ENCODE measurements at regions not wholly inside any gene's neighbourhood (a gene's known extent, or its start where the extent isn't known, plus 50 kb on each side); places are given as distances from the start of the nearest gene placed in this dataset.

GRCh38 chr19:56983171-56983570 is 136.6 kb upstream of the USP29 start:
- Histone ChIP-seq H4K20me1 (ENCODE audit: low read depth) (no peaks in the 10 kb centered on the region), H3K79me2 (ENCODE audit: low read depth) (no peaks in the 10 kb centered on the region), H3K4me1 (no peaks in the 10 kb centered on the region), H3K9ac (no peak overlapping the region), H3K27ac (no peak overlapping the region), H2AFZ (replicated peaks) (no peak overlapping the region), H3K9me3 (ENCODE audit: low read depth) (peaks cover 15% of the 10 kb centered on the region), H3F3A (ENCODE audit: low read depth) (no peaks in the 10 kb centered on the region), H3K4me2 (no peak overlapping the region), H3K36me3 (no peaks in the 10 kb centered on the region), H3K27me3 (no peaks in the 10 kb centered on the region), H3K4me3 (no peak overlapping the region)
- Mint-ChIP-seq H3K9me3 (peaks cover 68% of the 10 kb centered on the region), H3K27me3 (ENCODE audit: insufficient read depth, low read depth) (peaks cover 2% of the 10 kb centered on the region), H3K36me3 (peaks cover 3% of the 10 kb centered on the region), H3K27ac (no peak overlapping the region), H3K4me3 (no peak overlapping the region), H3K4me1 (no peaks in the 10 kb centered on the region)
- no peak for TF ChIP-seq EZH2phosphoT487 (IDR thresholded peaks at IDR 0.05)
- DNase-seq (ENCODE audit: low spot score) = no peak

DNA sequence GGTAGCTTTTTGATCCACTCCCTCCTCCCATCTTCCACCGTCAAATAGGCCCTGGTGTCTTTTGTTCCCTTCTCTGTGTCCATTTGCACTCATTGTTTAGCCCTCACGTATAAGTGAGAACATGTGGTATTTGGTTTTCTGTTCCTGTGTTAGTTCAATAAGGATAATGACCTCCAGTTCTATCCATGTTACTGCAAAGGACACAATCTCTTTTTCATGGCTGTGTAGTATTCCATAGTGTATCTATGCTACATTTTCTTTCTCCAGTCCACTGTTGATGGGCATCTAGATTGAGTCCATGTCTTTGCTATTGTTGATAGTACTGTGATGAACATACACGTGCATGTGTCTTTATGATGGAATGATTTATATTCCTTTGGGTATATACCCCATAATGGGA is 136.0 kb upstream of the USP29 start:
- Histone ChIP-seq H3K36me3 (no peaks in the 10 kb centered on the region), H3K4me1 (no peaks in the 10 kb centered on the region), H3K27me3 (no peaks in the 10 kb centered on the region), H3K4me3 (no peak overlapping the region), H4K20me1 (ENCODE audit: low read depth) (no peaks in the 10 kb centered on the region), H3K9ac (no peak overlapping the region), H3F3A (ENCODE audit: low read depth) (no peaks in the 10 kb centered on the region), H2AFZ (replicated peaks) (no peak overlapping the region), H3K9me3 (ENCODE audit: low read depth) (peaks cover 16% of the 10 kb centered on the region), H3K4me2 (no peak overlapping the region), H3K27ac (no peak overlapping the region), H3K79me2 (ENCODE audit: low read depth) (no peaks in the 10 kb centered on the region)
- DNase-seq (ENCODE audit: low spot score) = no peak
- peaks cover 71% of the 10 kb centered on the region for H3K9me3 Mint-ChIP-seq
- peaks cover 2% of the 10 kb centered on the region for H3K27me3 Mint-ChIP-seq (ENCODE audit: insufficient read depth, low read depth)
- no peak overlapping the region for H3K4me3 Mint-ChIP-seq
- TF ChIP-seq EZH2phosphoT487 (IDR thresholded peaks at IDR 0.05) (no peak), EZH2 (IDR thresholded peaks at IDR 0.05) (no peak), CTCF (IDR thresholded peaks at IDR 0.05) (no peak)
- no peak overlapping the region for H3K27ac Mint-ChIP-seq
- H3K36me3 Mint-ChIP-seq = peaks cover 3% of the 10 kb centered on the region
- H3K4me1 Mint-ChIP-seq = no peaks in the 10 kb centered on the region

- peaks cover 18% of the 10 kb centered on the region for H3K9me3 ChIP-seq (ENCODE audit: low read depth)
- H3K27ac ChIP-seq = no peak overlapping the region
- no peaks in the 10 kb centered on the region for H4K20me1 ChIP-seq (ENCODE audit: low read depth)
- H3F3A ChIP-seq (ENCODE audit: low read depth) = no peaks in the 10 kb centered on the region
- H3K27me3 Mint-ChIP-seq (ENCODE audit: insufficient read depth, low read depth) = peaks cover 6% of the 10 kb centered on the region
- H3K4me3 Mint-ChIP-seq = no peak overlapping the region
- no peak overlapping the region for H2AFZ ChIP-seq (replicated peaks)
- H3K27ac Mint-ChIP-seq = no peak overlapping the region
- no peaks in the 10 kb centered on the region for H3K4me1 Mint-ChIP-seq
- H3K36me3 Mint-ChIP-seq = peaks cover 7% of the 10 kb centered on the region
- DNase-seq (ENCODE audit: low spot score) = no peak
- H3K79me2 ChIP-seq (ENCODE audit: low read depth) = no peaks in the 10 kb centered on the region
- TF ChIP-seq CTCF (IDR thresholded peaks at IDR 0.05) (no peak), EZH2 (IDR thresholded peaks at IDR 0.05) (no peak), EZH2phosphoT487 (IDR thresholded peaks at IDR 0.05) (no peak)
- no peaks in the 10 kb centered on the region for H3K27me3 ChIP-seq
- no peak overlapping the region for H3K9ac ChIP-seq
- peaks cover 75% of the 10 kb centered on the region for H3K9me3 Mint-ChIP-seq
- no peak overlapping the region for H3K4me3 ChIP-seq
- no peaks in the 10 kb centered on the region for H3K36me3 ChIP-seq
- H3K4me2 ChIP-seq = no peak overlapping the region
- H3K4me1 ChIP-seq = no peaks in the 10 kb centered on the region
Measured at GRCh38 chr19:56986386-56986785, 133.4 kb upstream of the USP29 start.

DNA sequence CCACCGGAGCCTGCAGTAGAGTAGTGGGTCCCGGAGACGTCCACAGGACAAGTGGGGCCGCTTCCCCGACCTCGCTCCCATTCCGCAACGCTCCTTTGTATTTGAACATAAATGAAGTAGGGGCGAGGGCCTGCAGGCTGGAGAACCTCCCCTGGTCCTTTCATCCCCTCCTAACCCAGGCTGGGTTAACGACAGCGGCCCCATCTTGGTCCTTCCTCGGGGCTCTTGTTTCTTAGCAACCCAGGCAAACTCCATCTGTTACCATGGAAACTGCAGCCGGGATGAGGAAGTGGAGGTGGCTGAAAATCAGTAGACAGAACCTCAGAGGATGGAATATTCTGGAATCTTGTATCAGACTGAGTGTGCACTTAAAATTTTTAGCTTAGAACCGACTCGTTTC is 132.6 kb upstream of the USP29 start:
- Mint-ChIP-seq H3K9me3 (peaks cover 71% of the 10 kb centered on the region), H3K4me1 (no peaks in the 10 kb centered on the region), H3K27me3 (ENCODE audit: insufficient read depth, low read depth) (peaks cover 8% of the 10 kb centered on the region), H3K4me3 (no peak overlapping the region), H3K36me3 (peaks cover 7% of the 10 kb centered on the region), H3K27ac (no peak overlapping the region)
- H3K4me3 ChIP-seq = no peak overlapping the region
- no peak overlapping the region for H3K9ac ChIP-seq
- H3K4me1 ChIP-seq = no peaks in the 10 kb centered on the region
- H3K27me3 ChIP-seq = no peaks in the 10 kb centered on the region
- no peak overlapping the region for H3K4me2 ChIP-seq
- no peaks in the 10 kb centered on the region for H4K20me1 ChIP-seq (ENCODE audit: low read depth)
- H3K36me3 ChIP-seq = no peaks in the 10 kb centered on the region
- TF ChIP-seq EZH2 (IDR thresholded peaks at IDR 0.05) = no peak
- TF ChIP-seq CTCF (IDR thresholded peaks at IDR 0.05) = no peak
- no peak for TF ChIP-seq EZH2phosphoT487 (IDR thresholded peaks at IDR 0.05)
- no peaks in the 10 kb centered on the region for H3K79me2 ChIP-seq (ENCODE audit: low read depth)
- H3K9me3 ChIP-seq (ENCODE audit: low read depth) = peaks cover 18% of the 10 kb centered on the region
- H2AFZ ChIP-seq (replicated peaks) = no peak overlapping the region
- no peak overlapping the region for H3K27ac ChIP-seq
- no peaks in the 10 kb centered on the region for H3F3A ChIP-seq (ENCODE audit: low read depth)
- DNase-seq (ENCODE audit: low spot score) = no peak
